IPS-15b (cell line): ENCODE measurements at regions not wholly inside any gene's neighbourhood (a gene's known extent, or its start where the extent isn't known, plus 50 kb on each side); places are given as distances from the start of the nearest gene placed in this dataset.
"Not testable (repeated sequence)": the region's sequence is repeated elsewhere in the genome, so short reads cannot be mapped to it uniquely, and the experiment has no call there.

Experiments used
- H3K27me3 ChIP-seq: one replicate; pipeline ENCODE4 v1.6.1; 2013; ENCODE audit warnings: low read length; ENCODE audit not compliant: control insufficient read depth, insufficient read depth
- H3K36me3 ChIP-seq: one replicate; pipeline ENCODE4 v1.6.1; 2013; ENCODE audit warnings: low read length; ENCODE audit not compliant: control insufficient read depth, insufficient read depth
- H3K4me1 ChIP-seq: one replicate; pipeline ENCODE4 v1.6.1; 2013; ENCODE audit warnings: mild to moderate bottlenecking, low read length; ENCODE audit not compliant: control insufficient read depth, insufficient read depth
- H3K4me3 ChIP-seq: one replicate; pipeline ENCODE4 v1.5.1; 2013; ENCODE audit warnings: low read depth, low read length
- H3K9ac ChIP-seq: one replicate; pipeline ENCODE4 v1.6.1; 2013; ENCODE audit warnings: low read depth, mild to moderate bottlenecking, low read length
- H3K9me3 ChIP-seq: one replicate; pipeline ENCODE4 v1.6.1; 2013; ENCODE audit warnings: mild to moderate bottlenecking, low read length; ENCODE audit not compliant: control insufficient read depth, insufficient read depth

DNA sequence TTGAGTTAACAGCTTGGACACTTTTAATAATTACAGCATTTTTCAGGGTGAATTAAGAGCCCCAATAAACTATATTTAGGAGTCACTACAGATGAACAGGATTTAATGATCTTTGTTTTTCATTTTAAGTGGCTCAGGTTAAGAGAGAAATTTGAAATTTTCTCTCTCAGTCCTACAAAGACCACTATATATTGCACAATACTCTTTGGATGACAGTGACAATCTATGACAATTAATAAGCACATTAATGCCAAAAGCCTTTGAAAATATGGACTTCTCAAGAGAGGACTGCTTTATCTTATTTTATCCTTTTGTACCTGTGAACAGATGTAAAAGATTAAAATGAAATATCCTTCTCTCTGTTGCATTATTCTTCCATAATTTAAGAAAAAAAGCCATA lies 151.1 kb upstream of the IRX5 start:
- Histone ChIP-seq H3K4me1 (no peaks in the 10 kb centered on the region), H3K4me3 (no peak overlapping the region), H3K36me3 (no peaks in the 10 kb centered on the region), H3K9ac (no peak overlapping the region), H3K27me3 (no peaks in the 10 kb centered on the region), H3K9me3 (no peaks in the 10 kb centered on the region)

DNA sequence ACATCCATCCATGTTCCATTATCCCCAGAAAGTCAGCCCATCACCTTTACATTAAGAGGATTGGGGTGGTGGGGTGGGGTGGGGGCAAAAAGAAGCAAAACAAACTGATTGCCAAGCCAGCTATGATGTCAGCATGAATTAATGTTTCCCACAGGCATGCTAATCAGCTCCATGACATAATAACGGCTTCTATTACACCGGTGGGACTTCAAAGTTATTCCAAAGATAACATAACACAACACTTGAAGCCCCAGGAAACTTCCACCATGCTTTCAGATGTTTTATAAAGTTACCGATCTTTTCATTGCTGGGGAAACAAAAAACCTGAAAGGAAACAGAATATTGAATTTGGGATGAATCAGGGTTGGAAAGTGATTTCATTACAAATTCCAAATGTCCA lies 155.9 kb upstream of the IRX5 start:
- H3K9me3 ChIP-seq = no peaks in the 10 kb centered on the region
- no peak overlapping the region for H3K4me3 ChIP-seq
- no peaks in the 10 kb centered on the region for H3K4me1 ChIP-seq
- H3K9ac ChIP-seq = no peak overlapping the region
- H3K27me3 ChIP-seq = no peaks in the 10 kb centered on the region
- no peaks in the 10 kb centered on the region for H3K36me3 ChIP-seq

DNA sequence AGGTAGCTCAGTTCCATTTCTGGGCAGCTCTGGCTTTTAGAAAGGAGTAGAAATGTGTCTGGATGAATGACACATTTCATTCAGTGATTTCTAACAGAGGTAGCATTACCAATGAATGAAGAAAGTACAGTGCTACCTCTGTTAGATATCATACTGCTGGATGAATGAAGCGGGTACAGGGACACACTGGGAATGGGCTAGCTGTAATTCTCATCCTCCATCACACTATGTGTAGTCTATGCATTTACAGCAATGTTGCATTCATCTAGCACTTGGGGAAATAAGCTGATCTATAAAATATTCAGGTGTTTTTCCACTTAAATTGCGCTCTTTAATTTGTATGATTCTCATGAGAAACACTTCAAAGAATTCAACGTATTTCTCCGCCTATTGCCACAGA lies 158.3 kb upstream of the IRX5 start:
- Histone ChIP-seq H3K4me3 (no peak overlapping the region), H3K4me1 (no peaks in the 10 kb centered on the region)

GRCh38 chr16:54766355-54766754 lies 164.3 kb upstream of the IRX5 start:
- Histone ChIP-seq H3K36me3 (no peaks in the 10 kb centered on the region), H3K27me3 (no peaks in the 10 kb centered on the region), H3K4me1 (no peaks in the 10 kb centered on the region), H3K4me3 (no peak overlapping the region), H3K9ac (no peak overlapping the region), H3K9me3 (no peaks in the 10 kb centered on the region)

More for the DNA sequence above, 158.3 kb upstream of the IRX5 start:
- no peak overlapping the region for H3K9ac ChIP-seq
- H3K9me3 ChIP-seq = no peaks in the 10 kb centered on the region
- no peaks in the 10 kb centered on the region for H3K36me3 ChIP-seq
- no peaks in the 10 kb centered on the region for H3K27me3 ChIP-seq

DNA sequence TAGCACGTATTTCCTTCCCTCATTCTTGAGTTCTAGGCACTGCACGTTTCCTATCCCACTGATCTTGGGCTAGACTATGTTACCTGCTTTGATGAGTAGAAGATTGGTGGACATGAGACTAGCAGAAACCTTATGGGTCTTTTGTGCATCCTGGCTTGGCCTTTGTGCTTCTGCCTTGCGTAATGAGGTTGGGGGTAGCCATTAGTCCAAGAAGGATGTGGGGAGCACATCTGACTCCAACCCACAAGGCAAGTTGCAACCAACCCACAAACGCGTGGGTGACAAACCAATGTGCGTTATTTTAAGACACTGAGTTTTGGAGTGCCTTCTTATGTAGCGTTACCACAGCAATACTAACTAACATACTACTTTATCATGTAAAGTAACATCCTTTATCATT lies 180.4 kb upstream of the IRX5 start:
- H3K36me3 ChIP-seq = no peaks in the 10 kb centered on the region
- no peaks in the 10 kb centered on the region for H3K27me3 ChIP-seq
- H3K9me3 ChIP-seq = no peaks in the 10 kb centered on the region
- H3K4me3 ChIP-seq = no peak overlapping the region
- H3K4me1 ChIP-seq = no peaks in the 10 kb centered on the region
- H3K9ac ChIP-seq = no peak overlapping the region

DNA sequence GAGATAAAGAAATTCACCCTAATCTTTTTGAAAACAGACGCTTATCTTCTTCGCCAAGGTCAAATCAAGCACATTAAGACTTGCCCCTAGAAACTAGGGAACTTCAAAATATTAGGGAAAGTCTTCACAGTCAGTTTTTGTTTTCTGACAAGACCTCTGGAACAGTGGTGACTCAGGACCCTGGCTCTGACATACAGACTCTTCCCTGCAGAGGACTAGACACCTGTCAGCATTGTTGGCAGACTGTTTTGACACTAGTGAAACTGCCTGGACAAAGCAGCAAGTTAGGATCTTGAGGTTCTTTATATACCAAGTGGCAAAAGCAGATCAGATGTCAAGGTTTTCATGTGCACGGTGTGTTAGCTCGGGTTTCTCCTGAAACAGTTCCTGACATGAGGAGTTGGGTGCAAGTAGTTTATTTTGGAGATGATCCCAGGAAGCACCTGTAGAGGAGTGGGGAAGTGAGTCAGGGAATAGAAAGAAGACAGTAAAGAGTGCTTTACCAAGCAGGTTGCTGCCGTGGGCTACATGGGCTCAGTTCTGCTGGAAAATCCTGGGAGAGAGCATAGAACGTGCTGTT lies 182.0 kb upstream of the IRX5 start:
- H3K9me3 ChIP-seq = no peaks in the 10 kb centered on the region
- H3K4me3 ChIP-seq = no peak overlapping the region

DNA sequence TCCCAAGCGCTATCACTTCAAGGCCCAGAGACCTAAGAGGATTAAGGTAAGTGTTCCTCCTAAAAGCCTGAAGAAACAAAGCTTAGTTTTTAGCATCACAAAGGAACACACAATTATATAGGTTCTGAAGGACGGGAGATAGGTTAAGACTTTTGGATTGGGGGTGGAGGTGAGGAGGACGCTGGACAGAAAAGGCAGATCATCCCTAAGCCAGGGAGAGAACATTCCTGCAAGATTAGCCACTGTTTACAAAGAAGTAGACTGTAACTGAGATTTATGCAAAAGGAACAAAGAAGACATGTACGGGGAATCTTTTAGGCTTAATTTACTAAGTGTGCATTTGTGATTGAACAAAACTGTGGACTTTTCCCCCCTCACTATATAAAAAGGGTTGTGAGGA lies 184.1 kb upstream of the IRX5 start:
- no peaks in the 10 kb centered on the region for H3K27me3 ChIP-seq
- H3K9ac ChIP-seq = no peak overlapping the region
- H3K4me3 ChIP-seq = no peak overlapping the region
- no peaks in the 10 kb centered on the region for H3K36me3 ChIP-seq
- no peaks in the 10 kb centered on the region for H3K4me1 ChIP-seq
- no peaks in the 10 kb centered on the region for H3K9me3 ChIP-seq

More for the DNA sequence above, 182.0 kb upstream of the IRX5 start:
- Histone ChIP-seq H3K9ac (no peak overlapping the region), H3K27me3 (no peaks in the 10 kb centered on the region), H3K4me1 (no peaks in the 10 kb centered on the region), H3K36me3 (no peaks in the 10 kb centered on the region)

DNA sequence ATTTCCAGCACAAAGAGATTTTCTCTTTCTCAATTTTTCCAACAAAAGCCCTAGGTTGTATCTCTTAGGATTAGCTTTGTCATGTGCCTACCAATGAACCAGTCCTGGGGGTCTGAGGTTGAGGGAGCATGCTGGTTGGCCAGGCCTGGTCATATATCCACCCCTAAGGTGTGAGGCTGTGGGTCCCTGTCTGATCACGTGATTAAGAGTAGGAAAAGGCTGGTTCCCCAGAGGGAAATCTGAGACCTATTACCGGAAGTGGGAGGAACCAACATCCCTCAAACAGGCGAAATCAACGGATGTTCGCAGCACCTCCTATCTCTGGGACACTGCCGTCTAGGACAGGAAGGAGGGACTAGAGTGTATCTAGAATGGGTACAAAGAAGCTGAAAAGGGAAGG lies 185.7 kb upstream of the IRX5 start:
- Histone ChIP-seq H3K27me3 (no peaks in the 10 kb centered on the region), H3K4me1 (no peaks in the 10 kb centered on the region), H3K4me3 (no peak overlapping the region), H3K9ac (no peak overlapping the region), H3K9me3 (no peaks in the 10 kb centered on the region), H3K36me3 (no peaks in the 10 kb centered on the region)

DNA sequence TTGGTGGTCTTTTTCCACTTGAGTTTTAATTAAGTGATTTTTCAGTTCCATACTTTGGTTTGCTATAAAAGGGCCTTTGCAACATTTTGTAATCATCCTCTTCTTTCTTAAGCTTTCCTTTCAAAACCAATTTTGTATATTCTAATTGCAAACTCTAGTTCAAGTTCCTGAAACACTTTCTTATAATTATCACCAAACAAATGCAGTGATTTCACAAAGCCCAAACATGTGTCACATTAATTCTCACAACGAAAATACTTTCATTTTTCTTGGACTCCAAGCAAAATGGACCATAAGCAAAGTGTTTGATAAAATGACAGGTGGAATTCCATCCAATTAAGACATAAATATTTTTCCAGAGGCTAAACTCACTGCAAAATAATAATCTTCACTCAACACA lies 188.2 kb upstream of the IRX5 start:
- Histone ChIP-seq H3K4me1 (no peaks in the 10 kb centered on the region), H3K9ac (no peak overlapping the region), H3K27me3 (no peaks in the 10 kb centered on the region), H3K36me3 (no peaks in the 10 kb centered on the region), H3K9me3 (no peaks in the 10 kb centered on the region), H3K4me3 (no peak overlapping the region)

DNA sequence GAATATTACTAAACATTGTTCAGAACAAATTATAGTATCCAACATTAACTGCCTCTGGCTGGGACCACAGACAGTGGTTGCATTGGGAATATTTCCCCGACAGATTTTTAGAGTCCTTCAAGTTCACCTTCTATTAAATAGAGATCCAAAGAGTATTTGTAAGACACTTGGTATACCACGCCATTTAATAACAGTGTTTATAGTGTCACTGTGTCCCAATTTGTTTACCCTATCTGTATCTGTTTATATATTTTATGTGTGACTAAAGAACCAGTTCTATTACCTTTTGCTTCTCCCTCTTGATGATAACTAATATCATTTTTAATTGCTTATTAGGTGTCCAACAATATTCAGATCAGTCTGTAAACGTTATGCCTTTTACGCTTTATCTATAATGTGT lies 191.3 kb upstream of the IRX5 start:
- Histone ChIP-seq H3K4me3 (no peak overlapping the region), H3K9ac (no peak overlapping the region), H3K27me3 (no peaks in the 10 kb centered on the region), H3K4me1 (no peaks in the 10 kb centered on the region), H3K36me3 (no peaks in the 10 kb centered on the region), H3K9me3 (no peaks in the 10 kb centered on the region)

GRCh38 chr16:54734156-54734555 lies 196.5 kb upstream of the IRX5 start:
- Histone ChIP-seq H3K27me3 (no peaks in the 10 kb centered on the region), H3K4me3 (no peak overlapping the region), H3K9me3 (no peaks in the 10 kb centered on the region), H3K4me1 (no peaks in the 10 kb centered on the region), H3K36me3 (no peaks in the 10 kb centered on the region), H3K9ac (no peak overlapping the region)

- not testable (repeated sequence) for H3K4me1 ChIP-seq, H3K36me3 ChIP-seq, H3K27me3 ChIP-seq, H3K9ac ChIP-seq, H3K9me3 ChIP-seq, H3K4me3 ChIP-seq
Measured at GRCh38 chr16:54727696-54728095, 203.0 kb upstream of the IRX5 start.
